Skin of body (tissue), 1 donor: ENCODE measurements at regions not wholly inside any gene's neighbourhood (a gene's known extent, or its start where the extent isn't known, plus 50 kb on each side); places are given as distances from the start of the nearest gene placed in this dataset.

Experiments used
- DNase-seq: peaks from one replicate; lab custom pipeline; 2025; lab: John Stamatoyannopoulos, UW

DNA sequence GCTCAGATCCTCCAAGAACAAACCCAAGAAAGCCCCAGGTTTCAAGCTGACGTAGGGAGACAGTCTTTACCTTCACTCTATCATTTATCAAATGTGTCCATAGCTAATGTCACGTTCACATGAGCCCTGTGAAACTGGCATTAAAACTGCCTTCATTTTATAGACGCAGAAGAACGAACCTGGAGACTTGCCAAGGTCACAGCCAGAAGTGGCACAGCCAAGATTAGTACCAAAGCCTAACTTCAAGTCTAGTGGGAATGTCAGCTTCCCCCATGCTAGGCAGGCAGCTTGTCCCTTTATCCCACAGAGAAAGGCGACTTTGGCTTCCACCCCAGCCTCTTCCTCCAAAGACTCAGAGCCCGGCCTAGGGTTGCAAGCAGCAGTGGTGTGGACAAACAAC is 517.2 kb downstream of the SHQ1 start:
- DNase-seq, result no peak

DNA sequence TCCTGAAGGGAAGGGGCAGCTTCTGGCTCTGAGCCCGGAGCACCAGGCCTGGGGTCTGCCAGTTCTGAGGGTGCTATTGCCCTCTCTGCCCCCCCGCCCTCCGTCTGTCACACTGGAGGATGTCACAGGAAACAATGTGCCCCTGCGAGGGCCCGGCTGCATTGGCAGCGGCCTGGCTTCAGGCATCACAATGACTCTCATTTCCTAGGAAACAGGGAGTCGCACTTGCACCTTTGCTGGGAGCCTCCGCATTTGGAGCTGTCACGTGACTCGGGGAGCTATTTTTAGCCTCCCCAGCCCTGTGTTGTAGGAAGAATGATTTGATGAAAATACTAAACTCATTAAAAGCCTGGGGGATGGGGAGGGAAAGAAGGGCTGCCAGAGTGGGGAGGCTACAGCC is 518.9 kb downstream of the SHQ1 start:
- DNase-seq, result peak; percentile 35

DNA sequence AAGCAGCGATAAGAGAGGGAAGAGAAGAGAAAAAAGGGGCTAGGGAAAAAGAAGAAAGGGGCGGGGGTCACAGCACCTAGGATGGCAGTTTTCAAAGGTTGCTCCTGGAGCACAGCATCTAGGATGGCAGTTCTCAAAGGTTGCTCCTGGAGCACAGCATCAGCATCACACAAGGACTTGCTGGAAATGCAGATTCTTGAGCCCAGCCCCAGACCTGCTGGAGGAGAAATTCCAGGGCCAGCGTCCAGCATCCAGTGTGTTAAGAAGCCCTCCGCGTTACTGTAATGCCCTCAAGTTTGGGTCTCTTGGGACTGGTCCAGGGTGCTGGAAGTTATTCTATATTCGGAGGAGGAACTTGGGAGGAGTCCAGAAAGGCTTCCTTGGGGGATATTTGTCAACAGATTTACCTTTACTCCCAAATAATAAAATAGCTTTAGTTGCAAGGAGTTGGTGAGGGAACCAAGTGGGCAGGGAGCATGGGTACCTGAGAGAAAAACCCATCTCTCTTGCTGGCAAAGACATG is 519.4 kb downstream of the SHQ1 start:
- DNase-seq, result no peak

DNA sequence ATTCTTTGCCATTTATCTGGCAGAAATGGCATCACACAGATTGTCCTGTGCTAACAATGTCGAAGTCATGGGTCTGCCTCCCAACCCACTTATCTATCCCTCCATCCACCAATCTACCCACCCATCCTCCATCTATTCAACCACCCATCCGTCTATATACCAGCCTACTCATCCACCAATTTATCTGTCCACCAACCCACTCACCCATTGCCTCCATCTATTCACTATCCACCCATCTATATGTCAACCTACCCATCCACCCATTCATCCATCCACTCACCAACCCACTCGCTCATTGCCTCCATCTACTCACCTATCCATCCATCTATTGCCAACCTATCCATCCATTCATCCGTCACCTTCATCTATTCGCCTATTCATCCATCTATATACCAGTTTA is 521.2 kb downstream of the SHQ1 start:
- DNase-seq, result no peak

DNA sequence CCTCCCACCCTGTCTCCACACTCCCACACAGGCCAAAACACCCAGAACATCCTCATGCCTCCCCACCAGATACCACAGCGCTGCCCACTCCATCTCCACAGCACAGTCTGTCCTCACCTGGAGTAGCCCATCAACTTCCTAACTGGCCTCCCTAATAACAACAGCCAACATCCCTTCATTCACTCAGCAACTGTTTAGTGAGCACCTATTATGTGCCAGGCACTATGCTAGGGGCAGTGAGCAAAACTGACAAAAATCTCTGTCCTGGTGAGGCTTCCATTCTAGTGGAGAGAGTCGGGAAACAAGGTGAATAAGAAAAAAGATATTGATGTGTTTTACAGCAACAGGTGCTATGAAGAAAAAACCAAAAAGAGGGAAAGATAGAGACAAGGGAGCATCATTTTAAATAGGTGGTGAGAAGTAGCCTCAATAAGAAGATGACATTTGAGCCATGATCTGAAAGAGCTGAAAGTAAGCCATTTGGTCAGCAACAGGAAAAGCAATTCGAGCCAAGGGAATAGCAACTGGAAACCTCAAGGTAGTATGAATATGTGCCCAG is 523.9 kb downstream of the SHQ1 start:
- DNase-seq, result no peak

DNA sequence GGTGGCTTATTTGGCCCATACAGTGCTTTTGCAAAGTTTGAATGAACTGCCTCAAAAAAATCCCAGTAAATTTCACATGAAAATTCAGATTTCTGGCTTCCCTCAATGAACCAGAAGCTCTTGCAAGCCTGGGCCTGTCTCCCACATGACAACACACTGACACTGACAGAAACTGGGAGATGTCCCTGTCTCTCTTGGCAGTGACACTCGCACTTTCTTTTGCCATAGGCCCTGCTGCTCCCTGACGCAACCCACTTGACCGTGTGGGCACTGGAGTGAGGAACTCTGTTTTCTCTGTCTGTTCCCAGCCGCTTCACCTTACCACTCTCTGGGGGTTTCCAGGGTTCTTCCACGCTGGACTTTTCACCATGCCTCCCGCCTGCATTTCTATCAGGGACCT is 524.5 kb downstream of the SHQ1 start:
- no peak for DNase-seq

DNA sequence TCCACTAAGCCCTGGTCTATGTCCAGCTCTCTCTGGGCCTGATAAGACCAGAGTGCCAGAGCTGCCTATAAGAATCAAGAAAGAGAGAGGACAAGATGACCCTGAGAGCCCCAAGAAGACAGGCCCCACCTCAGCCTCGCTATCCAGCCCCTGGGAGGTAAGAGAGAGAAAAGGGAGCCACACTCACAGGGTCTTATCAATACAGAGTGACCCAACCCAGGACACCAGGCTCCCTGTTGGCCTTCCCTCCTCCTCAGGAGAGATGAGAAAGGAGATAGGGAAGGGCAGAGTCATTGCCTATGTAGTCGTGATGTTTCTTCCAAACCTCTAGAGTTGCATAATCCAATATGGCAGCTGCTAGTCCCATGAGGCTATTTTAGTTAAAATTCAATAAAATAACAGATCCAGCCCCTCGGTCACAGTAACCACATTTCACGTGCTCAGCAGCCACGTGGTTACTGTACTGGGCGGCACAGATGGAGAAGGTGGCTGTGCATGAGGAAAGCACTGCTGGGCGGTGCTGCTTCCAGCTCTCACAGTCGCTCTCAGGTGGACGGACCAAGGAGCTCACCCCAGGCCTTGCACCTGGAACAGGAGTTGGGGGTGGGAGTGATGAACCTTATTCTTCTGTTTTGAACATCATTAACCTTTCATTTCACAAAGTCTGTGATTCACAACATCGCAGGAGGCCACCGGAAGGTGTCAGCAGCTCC is 525.8 kb downstream of the SHQ1 start:
- DNase-seq, result no peak

DNA sequence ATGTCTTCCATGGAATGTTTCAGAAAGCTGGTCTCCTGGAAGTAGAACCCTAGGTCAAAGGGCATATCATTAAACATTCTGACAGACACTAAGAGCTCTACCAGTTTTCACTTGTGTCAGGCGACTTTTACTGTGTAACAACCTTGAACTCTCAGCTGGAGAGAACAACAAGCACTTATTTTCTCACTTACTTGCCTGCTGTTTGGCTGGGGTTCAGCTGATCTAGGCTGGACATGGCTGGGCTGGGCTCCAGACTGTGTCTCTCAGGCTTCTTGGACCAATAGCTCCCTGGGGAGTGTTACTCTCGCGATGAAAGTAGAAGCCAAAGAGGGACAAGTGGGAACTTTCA is 527.3 kb downstream of the SHQ1 start:
- no peak for DNase-seq

DNA sequence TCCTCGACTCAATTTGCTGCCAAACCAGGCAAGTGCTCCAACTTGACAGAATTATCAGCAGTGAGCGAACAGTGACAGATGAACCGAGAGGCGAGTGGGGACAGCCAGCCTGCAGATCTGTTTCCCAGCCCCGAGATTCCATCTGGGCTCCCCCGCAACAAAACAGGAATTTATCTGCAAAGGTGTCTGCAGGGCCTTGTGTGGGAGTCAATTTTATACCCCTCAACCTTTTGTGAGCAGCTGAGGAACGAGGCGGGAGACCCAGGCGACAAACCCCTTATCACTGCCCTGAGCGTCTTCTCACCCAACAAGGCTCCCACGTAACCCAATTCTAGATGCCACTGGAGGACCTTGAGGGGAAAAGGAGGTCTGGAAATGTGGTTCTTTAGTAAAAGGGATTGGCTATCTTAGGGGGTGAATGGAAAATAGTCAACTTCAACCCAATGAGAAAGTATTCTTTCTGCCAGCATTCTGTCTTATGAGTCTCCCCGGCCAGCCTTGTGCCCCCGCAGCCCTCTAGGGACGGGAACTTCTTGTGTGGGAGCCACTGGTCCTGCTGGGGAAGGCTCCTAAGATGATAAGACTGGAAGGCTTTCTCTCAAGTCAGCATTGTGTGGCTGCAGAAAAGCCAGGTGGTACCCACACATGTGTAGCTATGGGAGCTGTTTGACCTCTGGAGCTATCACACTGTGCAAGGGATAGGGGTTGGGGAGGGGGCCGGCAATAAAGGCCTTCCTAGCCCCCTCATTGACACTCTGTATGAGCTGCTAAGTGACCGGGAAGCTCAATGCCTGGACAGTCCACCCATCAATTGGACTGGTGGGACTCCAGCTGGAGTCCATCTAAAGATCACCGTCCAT is 527.9 kb downstream of the SHQ1 start:
- no peak for DNase-seq

DNA sequence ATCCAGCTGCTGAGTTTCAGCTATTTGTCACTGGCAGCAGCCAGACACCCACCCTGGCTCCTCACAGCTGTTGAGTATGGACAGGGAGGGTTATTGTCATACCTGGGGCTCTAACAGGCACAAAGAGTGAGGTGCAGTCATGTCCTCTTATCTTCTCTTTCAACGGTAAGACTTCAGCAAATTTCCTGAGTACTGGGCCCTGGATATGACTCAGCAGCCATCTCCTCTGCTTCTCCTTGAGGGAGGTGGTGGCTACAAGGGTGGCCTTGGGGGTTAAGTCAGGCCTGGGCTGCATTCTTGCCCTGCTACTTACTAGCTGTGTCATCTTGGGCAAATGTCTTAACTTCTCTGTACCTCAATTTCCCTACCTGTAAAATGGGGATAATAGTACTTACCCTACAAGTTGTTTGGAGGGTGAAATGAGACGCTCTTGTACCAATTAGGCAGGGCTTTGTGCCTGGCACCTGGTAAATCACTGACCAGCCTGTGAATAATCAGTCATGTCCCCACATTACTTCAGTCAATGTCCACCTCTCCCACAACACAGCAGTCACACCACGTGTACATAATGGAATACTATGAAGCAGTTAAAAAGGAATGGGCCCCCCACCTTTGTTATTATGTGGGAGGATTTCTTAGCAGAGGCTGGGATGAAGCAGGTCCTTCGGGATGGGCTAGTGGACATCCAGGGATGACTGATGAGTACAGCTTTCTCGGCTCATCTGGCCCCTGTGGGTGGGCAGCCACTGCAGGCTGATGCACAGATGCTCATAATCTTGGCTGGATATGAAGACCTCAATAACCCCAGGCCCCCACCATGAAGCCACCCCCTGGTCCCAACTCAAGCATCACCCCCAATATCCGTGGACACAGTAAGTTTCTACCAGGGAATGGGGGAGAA is 528.8 kb downstream of the SHQ1 start:
- DNase-seq, result no peak

DNA sequence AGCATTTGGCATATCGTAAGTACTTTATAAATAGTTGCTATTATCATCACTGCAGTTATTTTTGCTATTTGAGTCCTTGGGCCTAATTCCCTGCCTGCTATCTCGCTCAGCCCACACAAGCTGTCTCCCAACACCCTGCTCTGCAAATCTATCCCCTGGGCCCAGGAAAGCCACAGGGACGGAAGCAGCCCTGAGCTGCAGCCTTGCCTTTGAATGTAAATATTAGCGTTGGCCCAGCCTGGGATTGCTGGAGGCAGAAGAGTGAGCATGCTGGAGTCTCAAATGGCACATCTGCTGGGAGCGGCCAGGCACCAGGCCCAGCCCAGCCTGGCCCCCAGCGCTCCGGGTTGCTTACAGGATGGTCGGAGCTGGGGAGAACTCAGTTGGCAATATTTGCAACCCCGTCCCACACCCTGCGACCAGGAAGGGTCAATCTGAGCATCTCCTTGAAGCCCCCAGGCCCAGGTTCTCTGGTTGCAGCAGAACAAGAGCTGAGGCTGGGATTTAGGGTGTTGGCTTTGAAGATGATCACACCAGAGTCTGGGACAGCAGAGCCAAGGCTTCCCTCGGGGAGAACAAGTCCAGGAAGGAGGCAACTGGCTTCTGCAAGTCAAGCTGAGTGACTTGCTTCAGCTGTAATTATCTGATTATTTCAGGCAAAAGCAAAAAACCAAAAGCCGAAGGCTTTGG is 529.6 kb downstream of the SHQ1 start:
- no peak for DNase-seq

DNA sequence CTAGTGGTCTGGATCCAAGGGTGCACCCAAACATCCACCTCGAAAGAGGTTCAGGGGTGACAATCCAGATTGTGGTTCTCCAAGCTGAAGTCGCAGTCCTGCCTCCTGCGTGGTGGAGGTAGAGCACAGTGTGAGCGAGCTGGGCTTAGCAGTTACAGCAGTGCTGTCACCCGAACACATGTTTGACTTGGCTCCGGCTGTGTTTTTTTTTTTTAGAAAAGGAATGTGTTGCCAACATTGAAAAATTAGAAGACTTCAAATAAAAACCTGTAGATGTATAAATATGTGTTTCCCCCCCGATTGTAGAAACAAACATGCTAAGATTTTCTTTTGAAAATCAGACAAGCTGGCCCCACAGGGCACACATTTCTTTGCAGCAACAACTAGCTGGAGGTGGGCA is 530.8 kb downstream of the SHQ1 start:
- DNase-seq, result no peak

DNA sequence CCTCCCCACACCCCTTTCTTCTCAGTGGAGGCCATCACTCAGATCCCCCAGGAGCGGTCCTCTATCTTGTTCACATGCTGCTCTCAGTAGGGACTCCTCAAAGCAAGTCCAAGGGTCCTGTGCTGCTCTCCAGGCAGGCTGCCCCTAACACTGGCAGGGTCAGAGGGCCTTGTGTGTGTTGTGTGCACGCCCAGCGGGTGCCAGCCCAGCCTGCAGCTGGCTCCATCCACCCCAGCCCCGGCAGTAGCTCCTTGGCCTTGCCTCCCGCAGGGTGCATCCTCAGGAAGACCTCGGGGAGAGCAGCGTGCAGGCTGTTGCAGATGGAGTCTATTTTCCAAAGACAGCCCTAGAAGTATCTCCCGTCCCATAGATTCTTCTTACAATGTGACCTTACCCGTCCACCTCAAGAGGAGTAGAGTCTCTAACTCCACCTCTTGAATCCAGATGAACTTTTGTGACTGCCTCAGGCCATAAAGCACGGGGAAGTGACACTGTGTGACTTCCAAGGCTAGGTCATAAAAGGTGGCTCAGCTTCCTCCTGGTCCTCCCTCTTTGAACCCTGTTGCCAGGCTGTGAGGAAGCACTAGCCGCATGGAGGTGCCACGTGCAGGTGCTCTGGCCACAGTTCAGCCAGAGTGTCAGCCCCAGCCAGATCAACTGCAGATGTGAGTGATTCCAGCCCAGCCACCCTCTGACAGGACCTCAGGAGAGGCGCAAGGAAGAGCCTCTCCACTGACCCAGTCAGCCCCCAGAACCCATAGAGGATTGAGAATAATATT is 531.6 kb downstream of the SHQ1 start:
- no peak for DNase-seq

DNA sequence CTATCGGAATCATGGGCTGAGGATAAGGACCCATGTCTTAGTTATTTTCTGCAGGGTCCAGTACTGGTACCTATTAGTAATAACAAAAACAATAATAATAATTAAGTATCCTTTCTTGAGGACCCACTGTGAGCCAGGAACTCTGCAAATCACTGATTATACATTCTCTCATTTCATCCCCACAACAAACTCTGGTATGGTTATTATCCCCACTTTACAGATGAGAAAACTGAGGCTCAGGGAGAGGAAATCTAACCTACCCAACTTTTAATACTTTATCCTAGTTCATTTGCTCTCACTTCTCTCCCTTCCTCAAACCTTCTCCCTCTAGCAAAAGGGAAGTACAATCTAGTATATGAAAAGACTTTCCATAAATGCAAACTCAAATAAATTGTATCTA is 528.4 kb upstream of the PROK2 start:
- DNase-seq, result no peak

DNA sequence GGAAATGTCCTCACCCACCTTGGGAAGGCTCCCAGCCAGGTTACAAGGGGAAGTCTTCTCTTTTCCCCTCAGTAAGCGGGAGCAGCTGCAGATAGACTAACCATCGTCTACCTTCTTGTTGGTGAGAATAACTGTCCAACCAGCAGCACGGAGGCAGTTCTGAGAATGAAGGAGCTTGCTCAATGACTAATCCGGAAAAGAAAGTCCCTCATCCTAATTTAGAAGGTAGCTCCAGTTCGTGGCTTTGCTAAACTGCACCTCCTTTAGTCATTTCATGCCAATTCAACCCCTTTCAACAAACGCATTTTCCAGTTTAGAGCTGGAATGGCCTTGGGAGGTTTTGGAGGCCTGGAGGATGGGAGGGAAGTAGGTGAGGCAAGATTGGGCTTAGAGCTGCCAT is 527.4 kb upstream of the PROK2 start:
- DNase-seq, result no peak

DNA sequence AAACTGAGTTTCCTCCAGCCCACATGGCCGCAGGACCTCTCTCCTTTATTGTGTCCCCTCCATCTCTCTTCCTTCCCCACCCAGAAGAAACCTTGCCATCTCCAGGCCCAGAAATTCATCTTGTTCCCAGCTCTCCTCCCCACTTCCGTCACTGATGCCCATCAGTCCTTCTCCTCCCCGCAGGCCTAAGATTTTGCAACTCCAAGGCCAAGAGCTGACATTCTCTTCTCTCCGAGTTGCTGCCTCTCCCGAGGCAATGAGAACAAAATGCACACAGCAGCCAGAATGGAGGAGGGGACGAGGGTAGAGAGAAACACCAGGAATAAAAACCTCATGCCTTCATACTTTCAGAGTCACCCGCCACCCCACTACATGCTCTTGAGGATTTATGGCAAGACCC is 526.5 kb upstream of the PROK2 start:
- DNase-seq, result no peak

DNA sequence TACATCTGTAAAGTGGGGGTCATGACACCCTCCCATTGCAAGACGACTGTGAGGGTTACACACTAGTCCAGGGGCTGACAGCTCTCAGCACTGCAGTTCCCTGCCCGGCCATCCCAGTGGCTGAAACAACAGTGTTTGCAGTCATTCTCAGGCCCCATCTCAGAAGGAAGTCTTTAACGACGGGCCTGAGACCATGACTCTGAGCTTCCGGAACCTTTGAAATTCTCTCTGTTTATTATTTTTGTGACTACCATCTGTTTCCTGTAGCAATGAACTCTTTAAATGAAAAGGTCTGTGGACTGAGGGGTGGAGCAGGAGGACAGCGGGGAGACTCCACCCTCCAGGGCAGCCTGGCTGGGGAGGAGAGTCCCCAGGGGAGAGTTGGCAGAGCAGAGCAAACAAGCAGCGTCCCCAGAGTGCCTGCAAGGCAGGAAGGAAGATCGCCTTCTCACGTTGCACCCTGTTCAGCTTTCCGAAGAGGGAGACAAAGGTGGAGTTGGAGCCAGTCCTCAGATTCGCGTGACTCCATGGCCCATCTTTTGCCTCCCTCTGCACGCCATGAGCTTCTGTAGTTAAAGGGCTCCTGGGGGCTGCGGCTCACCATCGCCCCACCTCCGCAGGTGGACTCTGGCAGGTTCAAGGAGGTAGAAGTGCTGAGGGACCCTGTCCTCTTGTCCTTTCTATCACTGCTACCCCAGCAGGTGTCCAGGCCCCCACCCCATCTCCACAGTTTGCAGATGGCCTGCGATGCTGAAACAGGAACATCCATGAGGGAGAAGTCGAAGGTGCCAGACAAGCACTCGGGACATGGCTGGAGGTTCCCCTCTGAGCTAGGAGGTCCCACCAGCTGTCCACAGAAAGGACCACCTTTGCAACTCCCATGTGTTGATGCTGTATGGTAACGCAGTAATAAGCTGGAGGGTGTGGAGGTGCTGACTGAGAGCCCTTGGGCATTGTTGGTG is 525.8 kb upstream of the PROK2 start:
- peak; percentile 42 for DNase-seq

DNA sequence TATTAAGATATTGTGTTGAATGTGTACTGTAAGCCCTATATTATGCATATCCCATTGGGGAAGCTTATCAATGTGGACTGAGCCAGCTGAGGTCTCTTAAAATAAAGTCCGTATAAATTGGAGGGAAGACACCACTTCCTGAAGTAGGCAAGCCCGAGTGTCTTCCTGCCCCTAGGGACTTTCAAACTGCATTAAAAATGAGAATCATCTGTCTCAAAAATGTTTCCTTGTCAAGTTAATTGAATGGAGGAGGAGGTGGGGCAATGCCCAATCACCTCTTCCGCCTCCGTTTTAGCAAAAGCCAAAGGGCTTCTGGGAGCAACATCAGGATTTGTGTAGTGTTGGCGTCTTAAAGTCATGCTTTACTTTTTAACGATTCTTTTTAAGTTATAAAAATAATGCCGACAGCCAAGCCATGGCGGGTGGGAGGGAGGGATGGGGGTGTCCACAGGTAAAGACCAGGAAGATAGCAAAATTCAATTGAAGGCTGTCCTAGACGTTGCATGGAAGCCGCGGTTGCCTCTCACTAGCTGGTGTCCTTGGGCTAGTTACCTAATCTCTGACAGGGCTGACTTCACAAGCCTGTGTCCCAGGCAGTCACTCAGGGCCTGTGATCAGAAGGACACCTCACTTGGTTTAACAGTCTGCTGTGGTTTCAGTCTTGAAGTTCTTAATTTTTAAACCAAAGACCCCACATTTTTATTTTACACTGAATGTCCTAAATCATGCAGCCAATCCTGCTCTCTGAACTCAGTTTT is 524.9 kb upstream of the PROK2 start:
- DNase-seq, result no peak
